Fibroblast of mammary gland (primary cell): ENCODE measurements at regions not wholly inside any gene's neighbourhood (a gene's known extent, or its start where the extent isn't known, plus 50 kb on each side); places are given as distances from the start of the nearest gene placed in this dataset.
A peak's percentile ranks its signal among the peaks of the same experiment; 100 is the strongest.

Experiments
- DNase-seq: peaks from one replicate; pipeline ENCODE4 v3.0.0-alpha.2; 2010; ENCODE audit warnings: low read depth
- H3K4me3 ChIP-seq: 2 replicates; pipeline ENCODE4 v1.5.1; 2011; ENCODE audit warnings: low read depth, mild to moderate bottlenecking, low read length, moderate library complexity; ENCODE audit not compliant: control insufficient read depth
- TF ChIP-seq, protein P1 (sequence below): conservative IDR thresholded peaks from 2 replicates; pipeline ENCODE4 v1.5.1; 2011; ENCODE audit warnings: low read depth, low read length, inconsistent platforms; ENCODE audit not compliant: control insufficient read depth, insufficient read depth

DNA sequence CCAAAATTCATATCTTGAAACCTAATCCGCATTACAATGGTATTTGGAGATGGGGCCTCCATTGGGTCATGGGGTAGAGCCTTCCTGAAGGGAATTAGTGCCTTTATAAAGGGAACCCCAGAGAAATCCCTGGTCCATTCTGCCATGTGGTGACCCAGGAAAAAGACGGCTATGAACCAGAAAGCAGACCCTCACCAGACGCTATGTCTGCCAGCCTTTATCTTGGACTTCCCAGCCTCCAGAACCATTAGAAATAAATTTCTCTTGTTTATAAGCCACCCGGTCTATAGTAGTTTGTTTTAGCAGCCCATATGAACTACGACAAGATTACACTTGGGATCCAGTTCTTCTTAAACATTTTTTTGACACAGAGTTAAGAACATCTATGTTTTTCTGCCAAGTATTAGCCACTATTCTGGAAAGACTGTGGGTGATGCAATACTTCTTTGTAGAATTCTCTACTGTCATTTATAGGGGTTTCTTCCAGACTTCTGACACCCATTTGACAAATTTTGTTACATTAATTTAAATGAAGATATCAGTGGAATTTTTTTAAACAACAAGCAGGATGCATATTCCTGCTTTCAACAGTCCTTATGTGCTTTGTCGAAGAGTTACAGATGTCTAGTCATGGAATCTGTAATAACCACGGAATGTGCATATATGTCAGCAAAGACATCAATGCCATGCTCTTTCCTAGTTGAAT, 572.4 kb downstream of the NR2F1-AS1 start:
- DNase-seq: no peak
- TF ChIP-seq, protein P1, sequence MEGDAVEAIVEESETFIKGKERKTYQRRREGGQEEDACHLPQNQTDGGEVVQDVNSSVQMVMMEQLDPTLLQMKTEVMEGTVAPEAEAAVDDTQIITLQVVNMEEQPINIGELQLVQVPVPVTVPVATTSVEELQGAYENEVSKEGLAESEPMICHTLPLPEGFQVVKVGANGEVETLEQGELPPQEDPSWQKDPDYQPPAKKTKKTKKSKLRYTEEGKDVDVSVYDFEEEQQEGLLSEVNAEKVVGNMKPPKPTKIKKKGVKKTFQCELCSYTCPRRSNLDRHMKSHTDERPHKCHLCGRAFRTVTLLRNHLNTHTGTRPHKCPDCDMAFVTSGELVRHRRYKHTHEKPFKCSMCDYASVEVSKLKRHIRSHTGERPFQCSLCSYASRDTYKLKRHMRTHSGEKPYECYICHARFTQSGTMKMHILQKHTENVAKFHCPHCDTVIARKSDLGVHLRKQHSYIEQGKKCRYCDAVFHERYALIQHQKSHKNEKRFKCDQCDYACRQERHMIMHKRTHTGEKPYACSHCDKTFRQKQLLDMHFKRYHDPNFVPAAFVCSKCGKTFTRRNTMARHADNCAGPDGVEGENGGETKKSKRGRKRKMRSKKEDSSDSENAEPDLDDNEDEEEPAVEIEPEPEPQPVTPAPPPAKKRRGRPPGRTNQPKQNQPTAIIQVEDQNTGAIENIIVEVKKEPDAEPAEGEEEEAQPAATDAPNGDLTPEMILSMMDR: no peak
- no peak overlapping the region for H3K4me3 ChIP-seq

GRCh38 chr5:93006915-93007314, 574.1 kb downstream of the NR2F1-AS1 start:
- TF ChIP-seq, protein P1: no peak
- no peak overlapping the region for H3K4me3 ChIP-seq
- peak; percentile 23 for DNase-seq

DNA sequence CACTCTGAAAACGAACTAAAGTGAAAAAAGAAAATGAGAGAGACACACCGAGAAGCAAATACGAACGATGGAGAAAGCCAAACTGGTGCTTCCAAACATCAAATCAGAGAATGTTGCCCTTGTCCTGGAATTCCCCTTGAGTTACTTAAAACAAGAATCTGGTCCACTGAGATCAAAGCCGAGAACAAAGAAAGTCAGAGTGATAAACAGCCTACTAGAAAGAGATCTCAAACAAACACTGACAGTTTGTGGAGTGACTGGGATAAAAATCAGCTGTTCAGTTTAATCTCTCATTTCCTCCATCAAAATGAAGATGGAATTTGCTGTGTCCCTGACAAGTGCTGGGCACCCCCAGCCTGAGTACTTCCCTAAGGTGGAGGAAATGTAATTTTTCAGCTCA, 582.6 kb downstream of the NR2F1-AS1 start:
- TF ChIP-seq, protein P1: no peak
- DNase-seq: no peak
- H3K4me3 ChIP-seq: no peak overlapping the region

GRCh38 chr5:92994392-92994791, 586.6 kb downstream of the NR2F1-AS1 start:
- no peak overlapping the region for H3K4me3 ChIP-seq
- TF ChIP-seq, protein P1: no peak
- no peak for DNase-seq

DNA sequence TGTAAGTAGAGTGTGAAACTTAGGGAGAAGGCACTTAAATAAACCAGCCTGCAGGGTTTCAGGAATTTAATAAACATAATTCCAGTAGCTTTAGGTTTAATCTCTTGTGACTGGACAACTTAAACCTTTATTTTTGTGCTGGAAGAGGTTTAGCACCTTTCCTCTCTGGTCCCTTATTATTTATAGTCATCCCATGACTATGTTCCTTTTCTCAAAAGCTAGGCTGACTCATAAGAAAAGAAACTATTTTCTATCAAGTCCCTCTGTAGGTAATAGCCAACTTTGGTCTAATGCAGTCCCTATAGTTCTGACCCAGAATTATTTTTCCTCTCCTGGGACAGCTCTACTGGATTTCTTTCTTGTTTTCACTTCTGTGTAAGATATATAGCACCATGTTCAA, 588.9 kb downstream of the NR2F1-AS1 start:
- DNase-seq: peak; percentile 16
- H3K4me3 ChIP-seq: no peak overlapping the region
- TF ChIP-seq, protein P1: no peak

- TF ChIP-seq, protein P1: no peak
- no peak for DNase-seq
Measured at GRCh38 chr5:92991581-92992067, 589.4 kb downstream of the NR2F1-AS1 start.

More at GRCh38 chr5:92991581-92992067, 589.4 kb downstream of the NR2F1-AS1 start:
- H3K4me3 ChIP-seq: no peak overlapping the region
